NCI-H2227 treated with DMSO at 0.1 percent for 48 hours (cell line): ENCODE measurements at regions not wholly inside any gene's neighbourhood (a gene's known extent, or its start where the extent isn't known, plus 50 kb on each side); places are given as distances from the start of the nearest gene placed in this dataset.

ENCODE experiments used
- DNase-seq: peaks from one replicate; lab custom pipeline; 2025; lab: John Stamatoyannopoulos, UW

- no peak for DNase-seq
These were observed 206.6 kb downstream of the DLL1 start for GRCh38 chr6:170084166-170084730.

- DNase-seq: no peak
These were observed 207.4 kb downstream of the DLL1 start for GRCh38 chr6:170083236-170084051.

- no peak for DNase-seq
These were observed 208.2 kb downstream of the DLL1 start for GRCh38 chr6:170082531-170083187.

GRCh38 chr6:170082067-170082466 lies 208.8 kb downstream of the DLL1 start:
- no peak for DNase-seq

GRCh38 chr6:170081556-170081955 lies 209.3 kb downstream of the DLL1 start:
- DNase-seq: no peak

- DNase-seq: no peak
These were observed 210.0 kb downstream of the DLL1 start for GRCh38 chr6:170080828-170081371.

DNA sequence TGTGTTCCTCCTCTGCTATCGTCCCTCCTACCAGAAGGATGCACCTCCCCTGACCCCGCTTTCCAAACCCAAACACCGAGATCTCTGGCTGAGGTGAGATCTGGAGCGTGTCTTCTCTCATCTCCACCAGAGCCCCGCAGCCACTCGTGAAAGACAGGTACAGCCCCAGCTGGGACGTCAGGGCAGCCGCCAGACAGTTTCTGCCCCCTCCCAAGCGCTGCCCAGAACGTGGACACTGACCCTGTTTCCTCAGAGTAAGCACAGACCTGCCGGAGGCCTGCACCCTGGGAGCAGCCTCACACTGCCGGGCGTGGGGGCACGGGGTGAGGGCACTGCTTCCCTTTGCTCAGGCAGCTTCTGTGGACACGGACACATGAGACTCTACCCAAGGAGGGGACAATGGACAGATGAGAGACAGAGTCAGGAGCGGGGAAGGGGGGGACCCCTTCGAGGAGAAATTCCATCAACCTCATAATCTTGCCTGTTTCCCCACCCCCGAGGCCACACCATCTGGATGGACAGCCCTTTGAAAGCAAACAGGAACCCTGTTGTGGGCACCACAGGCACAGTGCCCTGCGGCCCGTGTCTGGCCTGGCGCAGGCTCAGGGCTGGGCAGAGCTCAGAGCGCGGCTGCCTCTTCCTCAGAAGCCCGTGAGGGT lies 210.6 kb downstream of the DLL1 start:
- DNase-seq: no peak

DNA sequence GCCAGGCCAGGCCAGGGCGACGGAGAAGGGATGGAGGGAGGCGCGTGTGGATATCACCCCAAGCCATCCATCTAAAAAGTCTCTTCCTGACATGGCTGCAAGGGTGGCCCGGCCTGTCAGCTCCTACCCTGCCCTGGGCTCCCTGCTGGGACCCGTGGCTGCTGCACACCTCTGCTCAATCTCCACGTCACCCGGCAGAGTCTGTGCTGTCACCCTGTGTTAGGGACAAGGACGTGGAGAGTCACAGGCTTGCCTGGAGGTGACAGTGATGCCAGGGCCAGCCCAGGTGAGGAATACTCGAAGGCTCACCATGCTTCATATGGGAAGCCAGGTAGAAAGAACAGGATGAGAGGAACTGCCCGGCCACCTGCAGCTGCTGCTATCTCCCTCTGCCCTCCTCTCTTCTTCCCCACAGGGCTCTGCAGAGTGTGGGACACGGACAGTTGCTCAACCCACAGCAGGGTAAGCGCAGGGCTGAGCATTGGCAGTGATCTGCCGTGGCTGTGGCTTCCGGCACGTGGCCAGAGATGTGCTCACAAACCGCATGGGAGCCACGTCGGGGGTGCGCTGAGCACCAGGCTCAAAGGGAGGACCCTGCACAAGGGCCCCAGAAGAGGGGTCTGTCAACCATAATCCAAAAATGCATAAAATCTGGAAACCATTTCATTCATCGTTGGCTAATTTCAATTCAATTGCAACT lies 214.3 kb downstream of the DLL1 start:
- DNase-seq: no peak

GRCh38 chr6:170075659-170076223 lies 215.1 kb downstream of the DLL1 start:
- DNase-seq: no peak

DNA sequence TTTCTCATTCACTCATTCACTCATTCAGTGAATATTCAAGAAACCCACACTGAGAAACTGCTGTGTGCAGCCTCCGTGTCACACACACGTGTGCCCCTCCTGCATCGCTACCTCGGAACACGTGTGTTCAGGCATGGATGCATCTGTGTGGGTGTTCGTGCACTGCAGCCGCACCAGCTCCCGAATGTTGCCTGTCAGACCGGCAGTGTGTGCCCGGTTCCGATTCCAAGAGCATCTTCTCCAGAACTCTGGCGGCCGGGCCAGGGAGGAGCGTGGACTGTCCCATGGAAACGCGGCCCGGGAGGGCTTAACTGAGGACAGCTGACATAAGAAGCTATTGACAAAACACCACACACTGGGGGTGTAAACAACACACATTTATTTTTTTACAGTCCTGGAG lies 216.0 kb downstream of the DLL1 start:
- DNase-seq: no peak

GRCh38 chr6:170074435-170074834 lies 216.4 kb downstream of the DLL1 start:
- no peak for DNase-seq

GRCh38 chr6:170073846-170074245 lies 217.0 kb downstream of the DLL1 start:
- no peak for DNase-seq

DNA sequence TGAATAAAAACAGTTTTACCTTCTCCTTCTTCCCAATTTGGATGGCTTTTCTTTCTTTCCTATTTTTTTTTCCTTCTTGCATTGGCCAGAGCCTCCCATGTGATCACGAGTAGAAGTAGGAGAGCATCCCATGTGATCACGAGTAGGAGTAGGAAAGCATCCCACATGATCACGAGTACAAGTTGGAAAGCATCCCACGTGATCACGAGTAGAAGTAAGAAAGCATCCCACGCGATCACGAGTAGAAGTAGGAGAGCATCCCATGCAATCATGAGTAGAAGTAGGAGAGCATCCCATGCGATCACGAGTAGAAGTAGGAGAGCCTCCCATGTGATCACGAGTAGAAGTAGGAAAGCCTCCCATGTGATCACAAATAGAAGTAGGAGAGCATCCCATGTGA lies 218.6 kb downstream of the DLL1 start:
- DNase-seq: no peak

DNA sequence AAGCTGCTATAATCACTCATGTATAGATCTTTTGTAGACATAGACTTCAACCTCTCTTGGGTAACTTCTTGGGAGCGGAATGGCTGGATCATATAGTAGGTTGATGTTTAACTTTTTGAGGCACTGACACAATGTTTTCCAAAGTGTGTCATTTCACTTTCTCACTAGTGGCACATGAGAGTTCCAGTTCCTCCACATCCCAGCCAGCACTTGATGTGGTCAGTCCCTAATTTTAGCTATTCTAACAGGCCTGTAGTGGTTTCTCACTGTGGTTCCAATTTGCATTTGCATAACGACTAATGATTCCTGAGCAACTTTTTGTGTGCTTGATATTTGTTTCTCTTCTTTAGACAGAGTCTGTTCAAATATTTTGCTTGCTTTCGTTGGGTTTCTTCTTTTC lies 221.3 kb downstream of the DLL1 start:
- no peak for DNase-seq

DNA sequence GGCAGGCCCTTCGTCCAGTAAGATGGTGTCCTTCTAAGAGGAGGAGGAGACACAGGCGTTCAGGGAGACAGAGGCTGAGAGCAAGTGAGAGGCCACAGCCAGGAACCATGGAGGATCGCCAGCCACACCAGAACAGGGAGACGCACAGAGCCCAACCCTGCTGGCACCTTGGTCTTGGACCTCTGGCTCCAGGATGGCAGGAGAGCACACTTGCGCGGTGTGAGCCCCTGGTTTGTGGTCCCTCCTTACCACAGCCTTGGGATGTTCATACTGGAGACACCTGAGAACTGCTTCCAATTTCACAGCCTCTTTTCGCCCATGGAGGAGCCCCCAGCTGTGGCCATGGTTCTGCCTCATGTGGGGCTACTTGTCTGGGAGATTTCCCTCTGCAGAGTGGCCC lies 222.4 kb downstream of the DLL1 start:
- DNase-seq: no peak

- DNase-seq: no peak
These were observed 222.9 kb downstream of the DLL1 start for GRCh38 chr6:170067923-170068360.

- DNase-seq: no peak
These were observed 223.7 kb downstream of the DLL1 start for GRCh38 chr6:170067181-170067641.

GRCh38 chr6:170066679-170067078 lies 224.2 kb downstream of the DLL1 start:
- no peak for DNase-seq

DNA sequence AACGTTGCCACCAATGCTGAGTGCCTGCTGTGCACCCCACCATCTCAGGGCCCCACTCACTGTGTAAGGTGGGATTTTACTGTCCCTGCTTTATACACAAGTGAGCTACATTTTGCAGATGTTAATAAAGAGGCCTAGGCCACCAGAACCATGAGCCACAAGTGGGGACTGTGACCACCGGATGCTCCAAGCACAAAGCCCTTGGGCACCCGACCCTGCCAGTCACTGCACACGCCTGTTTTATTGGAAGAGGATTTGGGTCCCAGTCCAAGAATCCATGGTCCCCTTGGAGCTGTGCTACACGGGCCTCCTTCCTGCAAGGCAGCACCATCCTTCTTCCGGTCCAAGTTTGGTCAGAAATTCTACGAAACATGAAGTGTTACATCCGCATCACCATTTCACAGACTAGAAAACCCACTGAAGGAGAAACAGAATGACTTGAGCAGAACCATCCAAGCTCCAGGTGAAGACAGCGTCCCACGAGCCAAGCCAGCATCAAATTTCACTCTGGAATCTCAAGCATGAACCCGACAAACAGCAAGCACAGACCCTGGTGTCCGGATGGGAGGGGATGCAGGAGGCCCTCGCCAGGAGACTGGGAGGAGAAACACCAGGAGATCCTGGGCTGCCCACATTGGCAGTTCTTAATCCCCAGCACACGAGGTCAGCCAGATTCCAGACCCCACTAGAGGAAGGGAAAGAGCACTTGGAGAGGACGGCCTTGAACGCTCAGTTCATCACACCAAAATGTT lies 226.9 kb downstream of the DLL1 start:
- no peak for DNase-seq

GRCh38 chr6:170063431-170063830 lies 227.4 kb downstream of the DLL1 start:
- DNase-seq: no peak

- no peak for DNase-seq
These were observed 228.0 kb downstream of the DLL1 start for GRCh38 chr6:170062915-170063241.
